Activated CD4-positive, alpha-beta T cell treated with anti-CD3 and anti-CD28 coated beads, Interleukin-2, amount 10 ng/mL, durations not matched to agents 7 days and 5 days (primary cell): ENCODE measurements at regions not wholly inside any gene's neighbourhood (a gene's known extent, or its start where the extent isn't known, plus 50 kb on each side); places are given as distances from the start of the nearest gene placed in this dataset.
"Not testable (repeated sequence)": the region's sequence is repeated elsewhere in the genome, so short reads cannot be mapped to it uniquely, and the experiment has no call there.

Source experiments
- CTCF ChIA-PET: fragments of 350-600 bp; sonication (Branson Sonifier 250); formaldehyde crosslinking; loops from one replicate; lab custom pipeline; 2021; ENCODE audit warnings: antibody characterized with exemption; lab: Charles Lee
- POLR2A ChIA-PET: fragments of 350-600 bp; sonication (Branson Sonifier 250); formaldehyde crosslinking; loops from one replicate; lab custom pipeline; 2021; ENCODE audit warnings: antibody characterized with exemption; lab: Charles Lee
- DNase-seq: peaks from one replicate; pipeline ENCODE4 v3.0.0-alpha.2; 2020
- H3K27ac Mint-ChIP-seq: one replicate; pipeline ENCODE4 v1.8.0; 2021; ENCODE audit warnings: mild to moderate bottlenecking, moderate library complexity, mixed read lengths
- H3K27me3 Mint-ChIP-seq: one replicate; pipeline ENCODE4 v1.8.0; 2021; ENCODE audit warnings: mixed read lengths
- H3K36me3 Mint-ChIP-seq: one replicate; pipeline ENCODE4 v1.8.0; 2021; ENCODE audit warnings: low read depth, mixed read lengths
- H3K4me1 Mint-ChIP-seq: one replicate; pipeline ENCODE4 v1.8.0; 2021; ENCODE audit warnings: mixed read lengths
- H3K4me3 Mint-ChIP-seq: one replicate; pipeline ENCODE4 v1.8.0; 2021; ENCODE audit warnings: mild to moderate bottlenecking, moderate library complexity, mixed read lengths
- H3K9me3 Mint-ChIP-seq: one replicate; pipeline ENCODE4 v1.8.0; 2021; ENCODE audit warnings: mixed read lengths

- CTCF ChIA-PET, H3K27ac Mint-ChIP-seq, H3K27me3 Mint-ChIP-seq, POLR2A ChIA-PET, H3K4me1 Mint-ChIP-seq, DNase-seq, H3K4me3 Mint-ChIP-seq, H3K36me3 Mint-ChIP-seq, H3K9me3 Mint-ChIP-seq: not testable (repeated sequence)
These were observed 86.3 kb upstream of the HCRTR2 start for GRCh38 chr6:55088011-55088410.

GRCh38 chr6:55088902-55089301, 85.4 kb upstream of the HCRTR2 start:
- DNase-seq = no peak
- ChIA-PET POLR2A (no interaction called here), CTCF (no interaction called here)
- no peak overlapping the region for H3K27ac Mint-ChIP-seq
- no peaks in the 10 kb centered on the region for H3K36me3 Mint-ChIP-seq
- no peaks in the 10 kb centered on the region for H3K27me3 Mint-ChIP-seq
- H3K4me1 Mint-ChIP-seq = no peaks in the 10 kb centered on the region
- no peak overlapping the region for H3K4me3 Mint-ChIP-seq
- peaks cover 5% of the 10 kb centered on the region for H3K9me3 Mint-ChIP-seq

GRCh38 chr6:55089325-55089724, 85.0 kb upstream of the HCRTR2 start:
- DNase-seq = no peak
- POLR2A ChIA-PET = no interaction called here
- Mint-ChIP-seq H3K4me1 (no peaks in the 10 kb centered on the region), H3K4me3 (no peak overlapping the region), H3K36me3 (no peaks in the 10 kb centered on the region), H3K27ac (no peak overlapping the region), H3K9me3 (peaks cover 5% of the 10 kb centered on the region), H3K27me3 (no peaks in the 10 kb centered on the region)
- CTCF ChIA-PET = no interaction called here

- CTCF ChIA-PET = no interaction called here
- Mint-ChIP-seq H3K4me3 (no peak overlapping the region), H3K4me1 (no peaks in the 10 kb centered on the region), H3K36me3 (no peaks in the 10 kb centered on the region), H3K27ac (no peak overlapping the region), H3K9me3 (peaks cover 2% of the 10 kb centered on the region), H3K27me3 (no peaks in the 10 kb centered on the region)
- DNase-seq = no peak
- POLR2A ChIA-PET = no interaction called here
These were observed 73.6 kb upstream of the HCRTR2 start for GRCh38 chr6:55100686-55101085.

- H3K27ac Mint-ChIP-seq = no peak overlapping the region
- no peaks in the 10 kb centered on the region for H3K27me3 Mint-ChIP-seq
- no peak overlapping the region for H3K4me3 Mint-ChIP-seq
- ChIA-PET CTCF (no interaction called here), POLR2A (no interaction called here)
- H3K36me3 Mint-ChIP-seq = no peaks in the 10 kb centered on the region
- H3K4me1 Mint-ChIP-seq = no peaks in the 10 kb centered on the region
- DNase-seq = no peak
- peaks cover 2% of the 10 kb centered on the region for H3K9me3 Mint-ChIP-seq
These were observed 73.2 kb upstream of the HCRTR2 start for GRCh38 chr6:55101157-55101556.

- POLR2A ChIA-PET = no interaction called here
- Mint-ChIP-seq H3K27me3 (no peaks in the 10 kb centered on the region), H3K4me1 (no peaks in the 10 kb centered on the region), H3K27ac (no peak overlapping the region), H3K4me3 (no peak overlapping the region), H3K9me3 (no peaks in the 10 kb centered on the region), H3K36me3 (no peaks in the 10 kb centered on the region)
- DNase-seq = no peak
- CTCF ChIA-PET = no interaction called here
These were observed 65.9 kb upstream of the HCRTR2 start for GRCh38 chr6:55108134-55109130.

- DNase-seq = no peak
- no peak overlapping the region for H3K4me3 Mint-ChIP-seq
- H3K36me3 Mint-ChIP-seq = no peaks in the 10 kb centered on the region
- ChIA-PET POLR2A (no interaction called here), CTCF (no interaction called here)
- H3K27ac Mint-ChIP-seq = no peak overlapping the region
- H3K27me3 Mint-ChIP-seq = no peaks in the 10 kb centered on the region
- peaks cover 3% of the 10 kb centered on the region for H3K9me3 Mint-ChIP-seq
- H3K4me1 Mint-ChIP-seq = no peaks in the 10 kb centered on the region
These were observed 57.0 kb upstream of the HCRTR2 start for GRCh38 chr6:55117267-55117666.

GRCh38 chr6:55124241-55124640, 50.1 kb upstream of the HCRTR2 start:
- POLR2A ChIA-PET, H3K4me3 Mint-ChIP-seq, H3K27me3 Mint-ChIP-seq, DNase-seq, H3K4me1 Mint-ChIP-seq, CTCF ChIA-PET, H3K36me3 Mint-ChIP-seq, H3K27ac Mint-ChIP-seq: not testable (repeated sequence)
- peaks cover 18% of the 10 kb centered on the region for H3K9me3 Mint-ChIP-seq
